ENCODE measurements at regions not wholly inside any gene's neighbourhood (a gene's known extent, or its start where the extent isn't known, plus 50 kb on each side); places are given as distances from the start of the nearest gene placed in this dataset.

DNA sequence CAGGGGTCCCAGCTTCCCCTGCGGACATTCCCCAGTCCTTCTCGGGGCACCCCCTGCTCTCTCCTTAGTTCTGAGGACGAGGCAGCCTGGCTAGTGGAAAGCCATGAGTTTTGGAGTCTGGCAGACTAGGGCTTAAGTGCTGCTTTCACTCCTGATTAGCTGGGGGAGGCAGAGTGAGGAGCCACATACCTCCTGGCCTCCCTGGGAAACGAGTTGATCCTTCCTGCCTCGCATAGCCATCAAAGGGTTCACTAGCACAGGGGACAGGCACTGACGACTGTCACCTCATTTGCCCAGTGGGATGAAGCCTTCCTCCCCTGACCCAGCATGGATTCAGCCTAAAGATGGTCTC lies 402.5 kb downstream of the RPS24 start:
- TF ChIP-seq POLR2A (IDR thresholded peaks at IDR 0.05) (no peak), CTCF (IDR thresholded peaks at IDR 0.05) (no peak)
- Histone ChIP-seq H3K27ac (no peak overlapping the region), H3K4me3 (no peak overlapping the region), H3K4me1 (replicated peaks in 1 of 2) (no peaks in the 10 kb centered on the region), H3K36me3 (replicated peaks in 1 of 2) (no peaks in the 10 kb centered on the region), H3K27me3 (no peaks in the 10 kb centered on the region), H3K9me3 (replicated peaks in 1 of 3) (no peaks in the 10 kb centered on the region)
- 83 to 100% (median 87%) methylated on average over 2 to 6 of the region's 6 CpGs for WGBS, 4 donors
- peak in 2 of 7 donors; percentile 10 to 25 for DNase-seq
- intact Hi-C loops (cut with DNase I) = no loop called here

- no peaks in the 10 kb centered on the region for H3K9me3 ChIP-seq (replicated peaks in 1 of 3)
- TF ChIP-seq CTCF (IDR thresholded peaks at IDR 0.05) (no peak), POLR2A (IDR thresholded peaks at IDR 0.05) (no peak)
- H3K36me3 ChIP-seq (replicated peaks in 1 of 2) = no peaks in the 10 kb centered on the region
- WGBS, 4 donors = 71 to 86% (median 85%) methylated on average over 8 of the region's 8 CpGs
- H3K4me3 ChIP-seq = no peak overlapping the region
- no peaks in the 10 kb centered on the region for H3K27me3 ChIP-seq
- H3K4me1 ChIP-seq (replicated peaks in 1 of 2) = no peaks in the 10 kb centered on the region
- intact Hi-C loops (cut with DNase I) = no loop called here
- peak in 2 of 7 donors; percentile 5 to 39 for DNase-seq
- H3K27ac ChIP-seq = no peak overlapping the region
Observed at GRCh38 chr10:78436706-78437406, 403.2 kb downstream of the RPS24 start.

DNA sequence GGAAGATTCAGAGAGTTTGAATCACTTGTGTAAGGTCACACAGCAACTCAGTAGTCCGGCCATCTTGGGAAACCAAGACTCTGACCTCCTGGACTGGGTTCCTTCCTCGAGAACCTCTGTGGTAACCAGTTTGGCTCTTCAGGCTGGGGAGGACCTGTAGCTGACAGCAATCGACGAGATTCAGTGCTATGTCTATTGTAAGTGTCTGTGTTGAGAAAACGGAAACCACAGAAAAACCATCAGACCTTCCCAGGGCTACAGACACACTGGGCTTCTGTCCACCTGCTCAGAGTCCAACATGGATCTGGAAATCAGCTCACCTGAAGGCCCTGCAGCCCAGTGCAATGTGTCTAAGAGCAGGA lies 403.7 kb downstream of the RPS24 start:
- intact Hi-C loops (cut with DNase I) = no loop called here
- no peaks in the 10 kb centered on the region for H3K4me1 ChIP-seq (replicated peaks in 1 of 2)
- DNase-seq = no peak

More for the DNA sequence above, 403.7 kb downstream of the RPS24 start:
- H3K36me3 ChIP-seq (replicated peaks in 1 of 2) = no peaks in the 10 kb centered on the region
- no peaks in the 10 kb centered on the region for H3K27me3 ChIP-seq
- WGBS, 4 donors = 79 to 94% (median 85%) methylated on average over 5 of the region's 5 CpGs
- H3K4me3 ChIP-seq = no peak overlapping the region
- TF ChIP-seq CTCF (IDR thresholded peaks at IDR 0.05) = no peak
- TF ChIP-seq POLR2A (IDR thresholded peaks at IDR 0.05) = no peak
- no peak overlapping the region for H3K27ac ChIP-seq
- H3K9me3 ChIP-seq (replicated peaks in 1 of 3) = no peaks in the 10 kb centered on the region
